K562 (cell line): ENCODE measurements at regions not wholly inside any gene's neighbourhood (a gene's known extent, or its start where the extent isn't known, plus 50 kb on each side); places are given as distances from the start of the nearest gene placed in this dataset.

Experiments
- HEY1 ChIP-seq: fragments of 250-450 bp; sonication (Bioruptor Pico); IDR thresholded peaks from 2 replicates; pipeline ENCODE4 v1.5.0; 2020; ENCODE audit warnings: mild to moderate bottlenecking, moderate library complexity, borderline replicate concordance
- ZNF134 ChIP-seq: fragments of 250-450 bp; sonication (Bioruptor Pico); conservative IDR thresholded peaks from 2 replicates; pipeline ENCODE4 v1.4.0; 2020
- TF ChIP-seq, protein P1 (sequence below): fragments of 250-450 bp; sonication (Bioruptor Pico); IDR thresholded peaks from 2 replicates; pipeline ENCODE4 v1.8.0; 2022; ENCODE audit warnings: moderate library complexity, mild to moderate bottlenecking, inconsistent platforms

DNA sequence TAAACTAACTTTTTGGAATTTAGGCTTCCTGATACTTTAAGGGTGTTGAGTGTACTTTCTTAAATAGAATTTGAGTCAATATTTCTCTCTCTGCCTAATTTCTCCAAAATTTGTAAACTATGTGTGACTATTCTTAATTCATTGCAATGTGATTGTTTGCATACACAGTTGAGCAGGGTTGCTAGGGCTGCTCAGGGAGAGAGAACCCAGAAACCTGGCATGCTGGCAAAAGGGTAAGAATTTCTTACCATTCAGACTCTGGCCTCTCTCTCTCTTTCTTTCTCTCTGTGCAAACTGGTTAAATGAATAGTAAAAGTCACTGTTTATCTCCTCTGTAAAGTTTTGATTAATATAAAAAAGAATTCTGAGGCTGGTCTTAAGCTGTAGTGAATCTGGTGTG, 51.0 kb upstream of the NAMPT start (continued):
- TF ChIP-seq, protein P1, sequence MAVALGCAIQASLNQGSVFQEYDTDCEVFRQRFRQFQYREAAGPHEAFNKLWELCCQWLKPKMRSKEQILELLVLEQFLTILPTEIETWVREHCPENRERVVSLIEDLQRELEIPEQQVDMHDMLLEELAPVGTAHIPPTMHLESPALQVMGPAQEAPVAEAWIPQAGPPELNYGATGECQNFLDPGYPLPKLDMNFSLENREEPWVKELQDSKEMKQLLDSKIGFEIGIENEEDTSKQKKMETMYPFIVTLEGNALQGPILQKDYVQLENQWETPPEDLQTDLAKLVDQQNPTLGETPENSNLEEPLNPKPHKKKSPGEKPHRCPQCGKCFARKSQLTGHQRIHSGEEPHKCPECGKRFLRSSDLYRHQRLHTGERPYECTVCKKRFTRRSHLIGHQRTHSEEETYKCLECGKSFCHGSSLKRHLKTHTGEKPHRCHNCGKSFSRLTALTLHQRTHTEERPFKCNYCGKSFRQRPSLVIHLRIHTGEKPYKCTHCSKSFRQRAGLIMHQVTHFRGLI, result no peak
- TF ChIP-seq HEY1 (CRISPR knock-in tag) (no peak), ZNF134 (no peak)
- TF ChIP-seq, all 486 proteins: peak for 0
